Breast epithelium (tissue), 4 donors: ENCODE measurements at regions not wholly inside any gene's neighbourhood (a gene's known extent, or its start where the extent isn't known, plus 50 kb on each side); places are given as distances from the start of the nearest gene placed in this dataset.

Experiments used
- DNase-seq, 2 donors: peaks; one replicate each; pipeline ENCODE4 v3.0.0-alpha.2; 2019; ENCODE audit warnings: low spot score in 2 of 2
- H3K27ac ChIP-seq, 2 donors: fragments of 200-600 bp; sonication (generic) in 1 of 2; one replicate each; pipeline ENCODE4 v1.5.1; 2016 to 2019; ENCODE audit warnings: mild to moderate bottlenecking in 1 of 2
- H3K27me3 ChIP-seq, 2 donors: fragments of 200-600 bp; sonication (generic) in 1 of 2; one replicate each; pipeline versions ENCODE4 v1.5.1 to v1.6.0; 2017 to 2019; ENCODE audit warnings: control low read depth in 1 of 2, mild to moderate bottlenecking in 1 of 2
- H3K36me3 ChIP-seq: fragments of 200-600 bp; one replicate; pipeline ENCODE4 v1.5.1; 2019
- H3K4me1 ChIP-seq, 2 donors: fragments of 200-600 bp; sonication (generic); one replicate each; pipeline ENCODE4 v1.5.1; 2016 to 2019; ENCODE audit warnings: control low read depth in 1 of 2
- H3K4me3 ChIP-seq, 3 donors: fragments of 200-600 bp; sonication (generic); 1 replicate in 2 of 3; 2 replicates in 1 of 3; pipeline ENCODE4 v1.5.1; 2016 to 2019; ENCODE audit warnings: mild to moderate bottlenecking in 3 of 3, moderate library complexity in 2 of 3
- H3K9me3 ChIP-seq, 2 donors: fragments of 200-600 bp; sonication (generic) in 1 of 2; one replicate each; pipeline ENCODE4 v1.5.1; 2016 to 2019; ENCODE audit warnings: control low read depth in 1 of 2
- CTCF ChIP-seq, 3 donors: fragments of 450-650 bp; IDR thresholded peaks; one replicate each; pipeline ENCODE4 v1.5.1; 2016 to 2017; ENCODE audit warnings: antibody characterized with exemption in 3 of 3, mild to moderate bottlenecking in 3 of 3, moderate library complexity in 3 of 3
- POLR2A ChIP-seq: fragments of 450-650 bp; IDR thresholded peaks from one replicate; pipeline ENCODE4 v1.6.1; 2016; ENCODE audit warnings: antibody characterized with exemption, mild to moderate bottlenecking, moderate library complexity
- POLR2AphosphoS5 ChIP-seq, 3 donors: sonication (generic); formaldehyde crosslinking; IDR thresholded peaks; one replicate each; pipeline ENCODE4 v1.6.1; 2017; ENCODE audit warnings: antibody characterized with exemption in 3 of 3
- intact Hi-C: fragments of 100-400 bp; cut with DNase I; formaldehyde crosslinking; loops from one replicate; pipeline ENCODE4 v1.15.1; 2023; ENCODE audit warnings: low total_unique reads

DNA sequence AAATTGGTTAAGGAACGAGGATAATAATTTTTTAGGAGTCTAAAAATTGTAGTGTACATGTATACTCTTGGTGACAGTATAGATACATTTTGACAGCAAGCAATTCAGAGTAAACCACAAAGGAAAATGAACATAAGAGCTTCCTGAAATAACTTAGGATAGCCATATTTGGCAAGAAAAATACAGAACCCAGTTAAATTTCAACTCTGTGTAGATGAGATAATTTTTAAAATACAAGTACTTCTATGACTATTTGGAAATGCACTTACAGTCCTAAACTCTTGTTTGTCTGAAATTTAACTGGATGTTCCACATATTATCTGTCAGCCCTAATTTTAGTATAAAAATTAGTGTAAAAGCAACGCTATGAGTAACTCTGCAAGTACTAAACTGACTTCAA is 124.4 kb upstream of the PCDH18 start:
- no peaks in the 10 kb centered on the region for H3K9me3 ChIP-seq
- no peak overlapping the region for H3K27ac ChIP-seq
- DNase-seq = no peak
- no peaks in the 10 kb centered on the region for H3K27me3 ChIP-seq
- H3K4me3 ChIP-seq = no peak overlapping the region
- no peaks in the 10 kb centered on the region for H3K36me3 ChIP-seq
- intact Hi-C loops = no loop called here
- TF ChIP-seq POLR2AphosphoS5 (IDR thresholded peaks at IDR 0.05) (no peak), POLR2A (no peak), CTCF (IDR thresholded peaks at IDR 0.05) (no peak)
- H3K4me1 ChIP-seq = no peaks in the 10 kb centered on the region

DNA sequence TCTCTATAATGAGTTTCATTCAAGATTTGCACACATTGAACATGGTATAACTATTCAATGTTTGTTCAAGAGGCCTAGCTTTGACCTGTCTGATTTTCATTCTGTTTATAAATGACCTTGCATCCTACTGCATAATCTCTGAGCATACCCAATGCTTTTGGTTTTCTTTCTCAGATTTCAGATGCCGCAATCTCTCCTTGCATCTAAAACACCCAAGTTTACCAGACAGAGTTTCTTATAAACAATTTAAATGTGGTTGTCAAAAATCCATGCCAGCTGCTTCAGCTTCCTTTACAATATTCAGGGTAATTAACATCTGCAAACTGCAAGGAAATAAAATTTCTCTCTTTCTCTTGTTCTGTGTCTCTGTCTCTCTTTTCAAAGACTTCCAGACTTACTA is 123.0 kb upstream of the PCDH18 start:
- DNase-seq = no peak
- no peak for TF ChIP-seq POLR2AphosphoS5 (IDR thresholded peaks at IDR 0.05)
- no peak for TF ChIP-seq CTCF (IDR thresholded peaks at IDR 0.05)
- TF ChIP-seq POLR2A = no peak
- Histone ChIP-seq H3K4me3 (no peak overlapping the region), H3K36me3 (no peaks in the 10 kb centered on the region), H3K4me1 (no peaks in the 10 kb centered on the region), H3K9me3 (no peaks in the 10 kb centered on the region), H3K27ac (no peak overlapping the region), H3K27me3 (no peaks in the 10 kb centered on the region)
- intact Hi-C loops = no loop called here

GRCh38 chr4:137651128-137651527 is 118.8 kb upstream of the PCDH18 start:
- intact Hi-C loops = no loop called here
- Histone ChIP-seq H3K27me3 (no peaks in the 10 kb centered on the region), H3K4me3 (no peak overlapping the region), H3K9me3 (no peaks in the 10 kb centered on the region), H3K36me3 (no peaks in the 10 kb centered on the region), H3K4me1 (no peaks in the 10 kb centered on the region), H3K27ac (no peak overlapping the region)
- TF ChIP-seq POLR2AphosphoS5 (IDR thresholded peaks at IDR 0.05) (no peak), POLR2A (no peak), CTCF (IDR thresholded peaks at IDR 0.05) (no peak)
- DNase-seq = no peak

DNA sequence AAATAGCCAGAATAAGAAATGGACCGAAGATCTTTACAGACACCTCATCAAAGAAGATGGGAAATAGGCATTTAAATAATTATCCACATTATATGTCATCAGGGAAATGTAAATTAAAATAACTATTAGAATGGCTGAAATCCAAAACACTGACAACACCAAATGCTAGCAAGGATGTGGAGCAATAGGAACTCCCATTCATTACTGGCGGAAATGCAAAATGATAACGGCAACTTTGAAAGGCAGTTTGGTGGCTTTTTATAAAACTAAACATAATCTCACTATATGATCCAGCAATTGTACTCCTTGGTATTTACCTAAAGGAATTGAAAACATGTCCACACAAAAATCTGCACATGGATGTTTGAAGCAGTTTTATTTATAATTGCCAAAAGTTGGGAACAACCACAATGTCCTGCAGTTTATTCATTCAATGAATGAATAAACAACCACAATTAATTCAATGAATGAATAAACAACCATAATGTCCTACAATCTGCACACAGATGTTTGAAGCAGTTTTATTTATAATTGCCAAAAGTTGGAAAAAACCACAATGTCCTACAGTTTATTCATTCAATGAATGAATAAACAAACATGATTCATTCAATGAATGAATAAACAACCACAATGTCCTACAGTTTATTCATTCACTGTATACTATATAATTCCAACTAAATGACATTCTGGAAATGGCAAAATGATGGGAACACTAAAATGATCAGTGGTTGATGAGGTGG is 117.6 kb upstream of the PCDH18 start:
- Histone ChIP-seq H3K9me3 (no peaks in the 10 kb centered on the region), H3K27me3 (no peaks in the 10 kb centered on the region), H3K27ac (no peak overlapping the region), H3K4me1 (no peaks in the 10 kb centered on the region), H3K4me3 (no peak overlapping the region), H3K36me3 (no peaks in the 10 kb centered on the region)
- TF ChIP-seq POLR2AphosphoS5 (IDR thresholded peaks at IDR 0.05) = no peak
- TF ChIP-seq CTCF (IDR thresholded peaks at IDR 0.05) = no peak
- no peak for TF ChIP-seq POLR2A
- DNase-seq = no peak
- intact Hi-C loops = no loop called here

- H3K27me3 ChIP-seq = no peaks in the 10 kb centered on the region
- H3K4me1 ChIP-seq = no peaks in the 10 kb centered on the region
- H3K36me3 ChIP-seq = no peaks in the 10 kb centered on the region
- no peak for TF ChIP-seq POLR2A
- no peak for TF ChIP-seq POLR2AphosphoS5 (IDR thresholded peaks at IDR 0.05)
- no peak for TF ChIP-seq CTCF (IDR thresholded peaks at IDR 0.05)
- intact Hi-C loops = no loop called here
- H3K4me3 ChIP-seq = no peak overlapping the region
- no peaks in the 10 kb centered on the region for H3K9me3 ChIP-seq
- no peak for DNase-seq
- no peak overlapping the region for H3K27ac ChIP-seq
These were observed 116.2 kb upstream of the PCDH18 start for GRCh38 chr4:137648531-137648930.
